ENCODE measurements at regions not wholly inside any gene's neighbourhood (a gene's known extent, or its start where the extent isn't known, plus 50 kb on each side); places are given as distances from the start of the nearest gene placed in this dataset.
"Not testable (repeated sequence)": the region's sequence is repeated elsewhere in the genome, so short reads cannot be mapped to it uniquely, and the experiment has no call there.

DNA sequence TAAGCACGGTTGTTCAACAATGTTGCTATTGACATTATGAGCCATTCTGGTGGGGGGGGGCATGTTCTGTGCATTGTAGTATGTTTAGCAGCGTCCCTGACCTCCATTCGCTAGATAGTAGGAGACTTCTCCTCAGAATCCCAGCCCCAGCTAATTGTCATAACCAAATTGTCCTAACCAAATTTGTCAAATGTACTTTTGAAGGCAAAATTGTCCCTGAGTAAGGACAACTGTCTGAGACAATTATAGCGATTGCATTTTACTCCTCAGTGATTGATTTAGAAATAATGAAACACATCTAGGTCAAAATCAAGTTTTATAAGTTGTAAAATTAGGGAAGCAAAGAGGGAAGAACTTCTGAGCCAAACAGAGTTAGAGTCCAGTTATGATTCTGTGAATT lies 541.8 kb upstream of the CHORDC1 start:
- DNase-seq (ENCODE audit: low spot score) = no peak

DNA sequence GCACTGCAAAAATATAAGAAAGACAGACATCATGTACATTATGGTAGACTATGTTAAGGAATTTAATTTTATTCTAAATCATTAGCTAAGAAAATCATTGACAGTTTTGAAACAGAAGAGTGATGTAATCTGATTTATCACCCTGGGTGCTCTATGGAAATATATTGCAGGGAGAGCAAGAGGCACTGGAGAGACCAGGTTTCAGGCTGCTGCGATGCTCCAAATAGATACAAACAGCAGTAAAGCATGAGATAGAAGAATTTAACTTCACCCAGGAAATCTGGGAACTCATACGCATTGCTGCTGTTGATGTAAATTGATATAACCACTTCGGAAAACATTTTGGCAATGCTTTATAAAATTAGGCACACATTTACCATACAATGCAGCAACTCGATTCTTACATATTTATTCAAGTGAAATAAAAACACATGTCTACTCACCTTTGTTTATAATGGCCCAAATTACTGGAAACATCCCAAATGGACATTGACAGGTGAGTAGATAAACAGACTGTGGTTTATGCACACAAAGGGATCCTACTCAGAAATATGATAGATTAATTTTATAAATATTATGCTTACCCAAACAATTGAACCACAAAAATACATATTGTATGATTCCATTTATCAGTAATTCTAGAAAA lies 535.1 kb upstream of the CHORDC1 start:
- DNase-seq (ENCODE audit: low spot score) = no peak

DNA sequence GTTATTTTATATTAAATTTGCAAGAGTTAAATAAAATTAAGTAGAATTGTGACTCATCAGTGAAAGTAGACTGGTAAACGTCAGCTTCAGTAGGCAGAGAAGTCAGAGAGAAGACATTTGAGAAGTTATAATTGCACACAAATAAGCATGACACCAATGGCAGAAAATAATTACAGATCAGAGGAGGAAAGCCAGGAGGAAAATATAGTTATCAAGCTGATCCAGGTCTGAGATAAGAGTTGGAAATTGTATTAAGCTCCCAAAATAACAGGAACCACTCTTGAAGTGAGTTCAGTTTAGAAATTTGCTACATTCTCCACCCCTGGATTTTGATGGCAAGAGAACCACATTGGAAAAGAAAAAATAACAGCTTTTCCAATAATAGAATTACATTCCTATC lies 533.8 kb upstream of the CHORDC1 start:
- DNase-seq (ENCODE audit: low spot score) = no peak

DNA sequence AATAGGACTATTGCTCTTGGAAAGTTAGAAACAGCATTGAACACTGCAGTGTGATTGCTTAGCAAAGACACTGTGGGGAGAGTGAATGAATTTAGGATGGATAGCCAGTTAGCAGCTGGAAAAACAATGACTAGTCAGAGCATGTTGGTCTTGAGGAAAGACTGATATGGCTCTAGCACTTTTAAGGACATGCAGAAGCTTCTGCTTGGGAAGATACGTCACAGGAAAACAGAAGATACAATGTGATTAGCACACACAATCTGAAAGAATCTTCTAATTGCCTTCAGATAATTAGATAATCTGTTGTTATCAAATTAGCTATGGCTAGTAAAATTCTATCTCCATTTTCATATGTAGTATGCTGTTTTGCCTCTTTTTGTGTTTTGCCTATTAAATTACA lies 530.7 kb upstream of the CHORDC1 start:
- DNase-seq (ENCODE audit: low spot score) = no peak

DNA sequence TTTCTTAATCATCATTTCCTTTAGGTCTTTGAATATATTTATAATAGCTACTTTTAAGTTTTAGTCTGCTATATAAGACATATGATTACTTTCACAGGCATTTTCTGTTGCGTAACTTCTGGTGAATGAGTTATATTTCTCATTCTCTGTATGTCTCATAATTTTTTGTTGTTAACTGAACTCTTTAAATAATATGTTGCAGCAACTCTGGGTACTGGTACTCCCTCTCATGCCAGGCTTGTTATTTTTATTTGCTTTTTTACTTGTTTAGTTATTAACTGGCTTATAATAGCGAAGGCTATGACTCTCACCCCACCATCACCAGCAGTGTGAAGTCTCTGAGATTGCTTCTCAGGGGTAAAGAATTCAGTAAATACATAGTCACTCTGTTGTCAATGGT lies 524.2 kb upstream of the CHORDC1 start:
- no peak for DNase-seq (ENCODE audit: low spot score)

DNA sequence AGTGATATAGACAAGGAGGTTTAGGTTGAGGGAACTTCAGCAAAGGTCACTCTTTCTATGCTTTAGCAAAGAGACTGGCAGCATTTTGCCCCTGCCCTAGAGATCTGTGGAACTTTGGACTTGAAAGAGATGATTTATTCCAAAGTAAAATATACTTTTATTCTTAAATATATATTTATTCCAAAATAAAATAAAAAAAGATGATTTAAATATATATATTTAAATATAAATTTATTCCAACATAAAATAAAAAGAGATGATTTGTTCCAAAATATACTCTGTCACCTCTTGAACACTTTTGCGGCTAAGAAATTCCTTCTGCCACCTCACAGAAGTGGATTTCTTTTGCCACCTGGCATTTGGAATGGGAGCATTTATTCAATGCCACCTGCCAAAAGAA lies 521.3 kb upstream of the CHORDC1 start:
- DNase-seq (ENCODE audit: low spot score) = no peak

DNA sequence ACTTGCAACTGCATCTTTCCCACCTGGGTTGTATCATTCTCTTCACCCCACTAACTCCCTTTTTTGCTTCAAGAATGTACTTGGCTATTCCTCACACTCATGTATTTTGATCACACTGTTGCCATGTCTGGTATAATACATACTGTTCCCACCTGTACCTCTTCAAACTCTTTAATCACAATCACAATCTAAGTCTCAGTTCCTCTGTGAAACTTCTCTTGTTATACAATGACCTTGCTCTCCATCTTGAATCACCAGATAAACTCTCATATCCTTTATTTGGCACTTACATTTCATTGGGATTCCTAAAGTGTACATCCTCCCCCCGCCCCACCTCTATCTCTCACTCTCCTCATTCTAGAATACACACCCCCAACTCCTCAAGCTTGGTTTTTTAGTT lies 516.0 kb upstream of the CHORDC1 start:
- no peak for DNase-seq (ENCODE audit: low spot score)

DNA sequence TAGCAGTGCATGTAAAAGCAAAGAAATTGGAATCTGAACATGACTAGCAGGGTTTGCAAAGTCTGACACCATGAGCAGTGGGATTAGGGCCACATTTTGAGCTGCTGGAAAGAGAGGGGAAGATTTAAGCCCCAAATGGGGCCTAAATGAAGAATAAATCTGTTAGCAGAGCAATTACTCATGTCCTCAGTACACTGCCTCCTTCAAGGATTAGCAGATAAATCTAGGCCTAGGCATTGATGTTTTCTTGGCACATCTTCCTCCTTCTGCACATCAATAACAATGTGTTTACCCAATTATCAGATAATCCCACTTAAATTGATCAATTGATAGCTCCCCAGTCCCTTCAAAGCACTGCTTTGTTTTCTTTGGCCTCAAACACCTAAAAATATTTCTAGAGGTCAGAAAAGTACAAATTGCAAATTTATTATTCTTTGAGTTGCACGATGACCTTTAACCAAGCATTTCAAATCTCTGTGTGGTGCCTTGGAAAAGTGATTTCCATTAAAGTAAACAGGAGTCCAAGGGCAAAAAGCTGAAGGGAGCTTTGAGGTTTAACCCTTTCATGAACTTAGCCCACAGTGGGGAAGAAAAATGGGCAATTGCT lies 514.7 kb upstream of the CHORDC1 start:
- no peak for DNase-seq (ENCODE audit: low spot score)

DNA sequence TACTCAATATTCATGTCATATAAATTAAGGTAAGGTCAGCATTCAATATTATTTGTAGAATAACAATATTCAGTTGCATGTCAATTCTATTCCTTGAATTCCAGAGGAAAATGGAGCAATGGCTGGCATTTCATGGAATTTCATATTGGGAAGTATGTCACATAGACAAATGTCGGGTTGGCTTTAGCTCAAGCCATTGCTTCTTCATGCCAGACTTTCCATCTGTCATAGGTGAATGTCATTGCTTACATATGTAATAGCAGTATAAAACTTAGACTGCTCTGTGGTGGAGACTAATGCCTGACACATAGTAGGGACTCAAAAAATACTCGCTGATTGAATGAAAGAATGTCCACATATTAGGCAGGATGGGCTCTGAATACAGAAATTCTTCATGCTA lies 509.6 kb upstream of the CHORDC1 start:
- DNase-seq (ENCODE audit: low spot score) = no peak

DNA sequence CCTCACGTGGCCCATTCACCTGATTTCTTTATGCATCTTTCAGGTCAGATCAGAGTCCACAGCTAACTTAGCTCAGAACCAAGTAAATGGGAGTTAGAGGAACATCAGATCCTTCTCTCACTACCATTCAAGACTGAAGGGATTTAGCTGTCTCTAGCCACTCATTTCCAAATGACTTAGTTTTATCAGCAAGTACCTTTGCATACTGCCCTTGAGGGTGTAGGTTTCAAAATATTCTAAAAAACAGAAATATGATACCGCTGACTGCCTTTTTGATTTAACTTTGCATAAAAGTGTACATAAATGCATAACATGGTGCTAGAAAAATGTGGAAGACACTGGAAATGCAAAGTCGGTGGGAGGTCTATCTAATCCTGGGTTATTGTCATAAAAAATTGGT lies 500.6 kb upstream of the CHORDC1 start:
- no peak for DNase-seq (ENCODE audit: low spot score)

DNA sequence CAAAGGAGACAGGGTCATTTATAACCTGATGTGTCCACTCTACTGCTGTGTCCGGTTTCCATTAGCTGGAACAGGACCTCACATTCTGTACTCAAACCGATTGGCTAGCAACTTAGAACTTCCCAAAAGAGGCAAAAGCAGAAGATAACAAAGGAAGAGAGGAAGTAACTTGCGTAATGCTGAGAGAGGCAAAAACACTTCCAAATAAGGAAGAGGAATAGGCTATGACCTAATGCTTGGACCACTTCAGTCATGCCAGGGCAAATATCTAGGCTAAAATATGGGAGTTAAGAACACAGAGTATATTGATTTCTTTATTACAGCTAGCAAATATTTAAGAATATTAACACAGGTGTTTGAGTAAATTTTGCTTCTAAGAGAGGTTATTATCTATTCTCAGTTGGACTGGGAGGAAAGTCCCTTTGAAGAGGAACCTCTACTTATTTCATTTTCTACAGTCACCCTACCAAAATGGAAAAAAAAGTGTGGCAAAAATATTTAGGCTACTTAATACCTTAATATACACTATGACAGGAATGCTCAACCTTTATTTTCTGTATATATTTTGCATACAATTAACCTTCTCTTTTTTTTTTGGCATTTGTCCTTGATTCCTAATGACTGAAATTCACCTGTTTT lies 499.8 kb upstream of the CHORDC1 start:
- DNase-seq (ENCODE audit: low spot score) = no peak

DNA sequence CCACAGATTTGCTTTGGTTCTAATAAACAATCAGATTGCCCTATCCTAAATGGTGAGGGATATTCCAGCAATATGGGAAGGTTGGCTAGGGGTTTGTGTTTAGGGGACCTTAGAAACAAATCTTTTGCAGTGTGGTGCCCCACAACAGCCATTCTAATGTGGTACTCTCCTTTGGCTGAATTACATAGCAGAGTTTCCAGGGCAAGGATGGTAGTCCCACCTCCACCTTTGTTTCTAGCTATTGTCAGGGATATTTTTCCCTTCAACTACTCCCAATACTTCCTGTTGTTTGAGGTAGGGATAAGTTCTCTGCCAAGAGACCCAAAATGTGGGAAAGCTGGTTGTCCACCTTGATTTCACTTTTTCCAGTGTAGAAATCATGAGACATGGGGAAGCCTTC lies 494.7 kb upstream of the CHORDC1 start:
- DNase-seq (ENCODE audit: low spot score) = no peak

DNA sequence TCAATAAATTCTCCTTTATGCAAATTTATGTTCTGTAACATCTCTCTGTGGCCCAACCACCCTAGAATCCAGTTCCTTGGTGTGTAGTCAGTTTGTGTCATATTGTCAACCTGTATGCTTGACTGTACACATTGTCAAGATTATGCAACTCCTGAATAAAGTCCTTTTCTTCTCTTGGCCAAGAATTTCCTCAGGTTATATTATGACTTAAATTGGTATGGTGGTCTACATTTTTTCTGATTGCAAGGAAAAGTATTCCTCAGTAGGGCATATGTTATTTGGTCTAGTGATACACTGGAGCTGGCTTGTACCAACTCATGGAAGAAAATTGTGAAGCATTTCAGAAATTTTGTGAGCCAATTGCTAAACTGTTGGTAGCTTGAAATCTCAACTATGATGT lies 482.8 kb upstream of the CHORDC1 start:
- no peak for DNase-seq (ENCODE audit: low spot score)

DNA sequence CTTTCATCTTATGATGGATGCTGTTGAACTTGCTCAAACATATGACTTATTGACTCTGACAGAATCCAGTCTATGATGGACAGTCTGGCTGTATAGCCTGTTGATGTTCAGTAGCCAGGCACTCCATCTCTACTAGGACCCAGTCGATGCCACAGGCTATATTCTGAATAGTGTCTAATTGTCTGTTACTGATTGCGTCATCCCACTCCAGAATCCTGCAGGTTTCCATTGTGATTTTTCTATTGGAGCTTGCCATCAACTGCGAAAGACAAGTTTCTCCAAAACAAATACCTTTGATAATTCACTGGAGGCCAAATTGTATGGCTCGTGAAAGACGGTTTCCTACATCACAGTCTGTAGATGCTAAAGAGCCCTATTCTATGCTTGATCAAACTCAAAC lies 481.7 kb upstream of the CHORDC1 start:
- no peak for DNase-seq (ENCODE audit: low spot score)

DNA sequence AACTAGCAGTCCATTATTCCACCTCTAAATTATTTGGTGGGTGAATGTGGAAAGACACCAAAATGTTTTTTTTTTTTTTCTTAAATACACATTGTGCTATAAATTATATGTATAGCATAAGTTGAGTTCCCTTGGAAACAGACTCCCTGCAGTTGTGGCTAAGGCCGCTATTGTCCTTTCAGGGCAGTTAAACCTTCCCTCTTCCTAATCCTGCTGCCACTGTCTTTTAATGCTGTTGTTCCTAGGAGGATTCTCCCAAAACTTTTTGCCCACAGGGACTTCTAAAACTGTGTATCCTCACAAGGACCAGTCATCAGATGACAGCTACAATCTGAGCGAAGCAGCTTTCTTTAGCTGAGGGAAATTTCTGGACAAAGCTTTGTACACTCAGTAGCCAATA lies 478.9 kb upstream of the CHORDC1 start:
- no peak for DNase-seq (ENCODE audit: low spot score)

DNA sequence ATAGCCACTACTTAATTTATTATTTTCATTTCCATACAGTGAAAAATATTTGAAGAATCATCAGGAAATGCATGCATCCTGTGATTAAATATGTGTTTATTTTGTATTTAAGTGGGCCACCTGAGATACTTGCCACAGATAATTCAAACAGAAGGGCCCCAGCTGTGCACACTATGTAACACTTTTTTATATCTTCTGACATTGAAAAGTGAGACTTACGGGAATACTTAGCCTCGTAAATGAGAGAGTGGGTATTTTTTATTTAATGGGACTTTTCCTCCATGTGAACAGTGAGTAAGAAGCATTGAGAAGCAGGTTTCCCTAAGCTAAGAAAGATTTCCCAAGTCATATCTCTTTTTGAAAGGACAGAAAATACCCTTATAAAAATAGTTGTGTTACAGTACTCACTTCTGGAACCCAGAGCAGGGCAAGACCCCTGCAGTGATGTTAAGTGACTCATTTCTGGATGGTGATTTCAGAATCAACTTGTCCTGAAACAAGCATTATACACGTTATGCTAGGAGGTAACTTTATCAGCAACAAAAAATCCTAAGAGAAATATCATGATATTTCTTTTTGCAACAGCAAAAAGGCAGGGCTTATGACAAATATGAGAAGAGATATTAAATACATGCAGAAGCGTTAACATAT lies 478.1 kb upstream of the CHORDC1 start:
- no peak for DNase-seq (ENCODE audit: low spot score)

DNA sequence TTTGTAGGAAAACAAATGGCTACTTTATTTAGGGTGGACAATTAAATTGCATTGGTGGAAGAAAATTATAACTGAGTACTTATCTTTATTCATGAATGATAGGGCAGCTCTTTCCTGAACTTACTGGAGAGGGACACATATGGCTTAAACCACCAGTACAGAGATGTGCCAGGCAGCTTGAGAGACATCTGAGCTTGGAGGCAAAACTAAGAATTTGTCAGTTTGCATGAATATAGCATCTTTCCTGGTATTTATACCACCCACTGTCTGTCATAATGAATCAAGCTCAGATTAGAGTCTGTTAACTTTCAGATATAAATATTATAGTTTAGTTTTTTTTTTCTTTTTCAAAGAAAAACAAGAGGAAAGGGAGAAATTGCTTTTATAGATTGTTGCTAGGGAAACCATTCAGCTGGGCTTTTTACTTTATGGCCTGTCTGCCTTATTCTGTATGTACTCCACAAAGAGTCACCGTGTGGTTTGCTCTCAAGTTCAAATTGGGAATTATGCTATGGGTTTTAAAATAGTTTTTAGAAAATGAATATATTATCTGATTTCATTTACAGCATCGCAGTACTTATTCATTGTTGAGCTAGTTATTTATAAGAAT lies 477.0 kb upstream of the CHORDC1 start:
- no peak for DNase-seq (ENCODE audit: low spot score)

DNA sequence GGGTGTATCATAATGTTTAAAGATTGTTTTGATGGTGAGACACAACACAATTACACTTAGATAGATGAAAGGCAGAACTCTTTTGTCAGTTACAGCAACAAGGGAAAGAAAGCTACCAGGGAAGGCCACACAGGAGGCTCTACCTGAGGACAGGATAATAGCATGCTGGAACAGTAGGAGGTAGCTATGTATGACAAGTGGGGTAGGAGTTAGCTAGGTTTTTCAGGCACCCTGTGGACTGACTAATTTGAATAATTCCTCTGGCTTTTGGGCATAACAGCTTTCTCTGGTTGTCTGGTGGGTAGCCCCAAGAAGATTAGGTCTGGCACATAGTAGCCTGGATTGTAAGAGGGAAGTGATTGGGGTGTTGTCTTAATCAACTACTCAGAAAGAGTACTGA lies 475.4 kb upstream of the CHORDC1 start:
- DNase-seq (ENCODE audit: low spot score) = no peak

DNA sequence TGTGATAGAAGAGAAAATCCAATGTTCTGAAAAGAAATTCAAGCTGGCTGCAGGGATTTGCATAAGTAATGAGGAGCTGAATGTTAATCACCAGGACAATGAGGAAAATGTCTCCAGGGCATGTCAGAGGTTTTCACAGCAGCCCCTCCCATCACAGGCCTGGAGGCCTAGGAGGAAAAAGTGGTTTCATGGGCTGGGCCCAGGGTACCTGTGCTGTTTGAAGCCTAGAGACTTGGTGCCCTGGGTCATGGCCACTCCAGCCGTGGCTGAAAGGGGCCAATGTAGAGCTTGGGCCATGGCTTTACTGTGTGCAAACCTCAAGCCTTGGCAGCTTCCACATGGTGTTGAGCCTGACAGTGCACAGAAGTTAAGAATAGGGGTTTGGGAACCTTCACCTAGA lies 452.6 kb upstream of the CHORDC1 start:
- not testable (repeated sequence) for DNase-seq (ENCODE audit: low spot score)

DNA sequence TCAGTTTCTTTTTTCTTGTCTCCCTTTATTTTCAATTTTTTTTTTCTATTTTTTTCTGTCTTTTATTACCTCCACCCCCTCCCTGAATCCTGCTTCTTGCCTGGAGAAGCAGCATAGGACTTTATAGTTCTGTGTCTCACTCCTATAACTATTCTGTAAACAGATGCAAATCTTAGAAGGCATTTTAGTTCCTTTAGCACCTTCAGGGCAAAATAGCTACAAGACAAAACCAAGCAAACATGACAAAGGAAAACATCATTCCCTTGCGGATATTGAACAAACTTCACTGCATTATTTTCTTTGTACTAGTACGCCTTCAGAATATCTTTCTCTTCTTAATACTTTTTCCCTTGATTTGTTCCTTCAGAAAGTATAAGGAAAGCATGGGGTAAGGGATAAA lies 446.2 kb upstream of the CHORDC1 start:
- DNase-seq (ENCODE audit: low spot score) = no peak

DNA sequence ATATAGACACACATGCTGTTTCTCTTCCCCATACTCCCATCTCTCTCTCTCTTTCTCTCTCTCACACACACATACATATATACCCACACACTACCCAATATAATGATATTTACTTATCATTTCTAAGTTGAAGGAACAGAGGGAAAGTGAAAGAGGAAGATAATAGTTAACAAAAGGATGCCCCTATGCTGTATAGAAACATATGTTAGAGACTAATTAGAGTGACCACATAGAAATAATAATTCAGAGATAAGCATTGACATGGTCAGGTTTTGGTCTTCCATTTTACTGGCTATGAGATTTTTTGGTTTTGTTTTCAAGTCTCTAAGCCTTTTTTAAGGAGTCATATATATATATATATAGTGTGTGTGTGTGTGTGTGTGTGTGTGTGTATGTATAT lies 445.7 kb upstream of the CHORDC1 start:
- no peak for DNase-seq (ENCODE audit: low spot score)

DNA sequence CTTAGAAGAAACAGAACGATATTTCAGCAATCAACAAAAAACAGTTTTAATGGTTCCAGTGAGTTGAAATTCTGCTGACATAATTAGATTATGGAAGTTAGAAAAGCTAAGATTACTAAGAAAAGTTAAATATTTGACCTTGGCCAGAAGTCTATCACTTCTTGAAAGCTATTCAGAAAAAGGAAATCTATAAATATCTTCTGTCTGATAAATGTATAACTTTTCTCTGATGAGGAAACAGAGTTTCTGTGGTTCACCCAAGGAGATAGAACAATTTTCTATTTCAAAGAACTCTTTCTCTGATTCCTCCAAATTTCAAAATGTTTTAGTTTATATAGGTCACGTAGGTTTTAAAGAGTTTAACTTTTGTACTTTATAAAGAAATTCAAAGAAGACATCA lies 438.4 kb upstream of the CHORDC1 start:
- no peak for DNase-seq (ENCODE audit: low spot score)

DNA sequence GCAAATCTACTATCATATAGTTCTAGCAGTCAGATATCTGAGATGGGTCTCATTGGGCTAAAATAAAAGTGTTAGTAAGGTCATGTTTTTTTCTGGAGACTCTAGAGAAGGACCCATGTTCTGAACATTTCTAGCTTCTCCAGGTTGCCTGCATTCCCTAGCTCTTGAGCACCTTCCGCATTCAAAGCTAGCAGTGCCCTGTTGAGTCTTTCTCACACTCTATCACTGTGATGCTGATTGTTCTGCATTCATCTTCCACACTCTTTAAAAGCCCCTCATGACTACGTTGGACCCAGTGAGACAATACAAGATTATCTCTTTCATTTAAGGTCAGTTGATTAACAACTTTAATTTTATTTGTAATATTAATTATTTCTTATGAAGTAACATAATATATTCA lies 433.3 kb upstream of the CHORDC1 start:
- DNase-seq (ENCODE audit: low spot score) = no peak
